GM12878 (cell line): ENCODE measurements at regions not wholly inside any gene's neighbourhood (a gene's known extent, or its start where the extent isn't known, plus 50 kb on each side); places are given as distances from the start of the nearest gene placed in this dataset.

Experiments used
- ATAC-seq: fragments of 200-7000 bp; cut with Tn5 transposase; 3 replicates; pipeline ENCODE4 v1.9.1; 2020; ENCODE audit warnings: mild to moderate bottlenecking, moderate library complexity
- BruUV-seq: library from RNA; stranded (reverse); fragments of 400-500 nt; replicated peaks from 2 replicates; lab custom pipeline; 2021; lab: Mats Ljungman, UMichigan
- CTCF ChIA-PET: fragments of 300-600 bp; sonication (Branson Sonifier 250); formaldehyde crosslinking; extraction: SDS; loops from one replicate; lab custom pipeline; 2021; ENCODE audit warnings: inconsistent platforms; lab: Yijun Ruan, JAX
- POLR2A ChIA-PET: fragments of 350-600 bp; formaldehyde crosslinking; extraction: SDS; loops from one replicate; lab custom pipeline; 2021; ENCODE audit warnings: inconsistent platforms; lab: Charles Lee
- RAD21 ChIA-PET: fragments of 300-600 bp; sonication (Branson Sonifier 250); formaldehyde crosslinking; loops from one replicate; lab custom pipeline; 2023; ENCODE audit warnings: antibody characterized with exemption; ENCODE audit not compliant: unreplicated experiment; lab: Charles Lee
- SMC1A ChIA-PET: fragments of 300-600 bp; sonication (Branson Sonifier 250); formaldehyde crosslinking; loops from one replicate; lab custom pipeline; 2023; ENCODE audit not compliant: unreplicated experiment, uncharacterized antibody; lab: Charles Lee
- DNase-seq: peaks from one replicate; pipeline ENCODE4 v3.0.0-alpha.2; 2011; ENCODE audit warnings: low read depth, low spot score
- FAIRE-seq: peaks from 3 replicates; lab custom pipeline; 2011; peaks lifted over from hg19 to GRCh38; lab: Jason Lieb, UNC
- H2AFZ ChIP-seq: 2 replicates; pipeline ENCODE4 v1.6.0; 2011; ENCODE audit warnings: low read depth, low read length, control low read depth; ENCODE audit not compliant: control insufficient read depth
- H3K27ac ChIP-seq: 2 replicates; pipeline ENCODE4 v1.5.1; 2011; ENCODE audit warnings: control low read depth; ENCODE audit not compliant: control insufficient read depth, insufficient read depth
- H3K27me3 ChIP-seq, 2 experiments: replicated peaks in 1 of 2; 2 replicates each; pipeline versions ENCODE4 v1.6.0 to v1.6.1; 2011; ENCODE audit warnings: low read length in 1 of 2; ENCODE audit not compliant: control insufficient read depth in 2 of 2, insufficient read depth in 2 of 2
- H3K36me3 ChIP-seq, 2 experiments: 2 replicates each; pipeline ENCODE4 v1.5.1; 2011; ENCODE audit warnings: low read length in 1 of 2; ENCODE audit not compliant: control insufficient read depth in 2 of 2, insufficient read depth in 2 of 2
- H3K4me1 ChIP-seq: 2 replicates; pipeline ENCODE4 v1.6.1; 2011; ENCODE audit warnings: mild to moderate bottlenecking, low read length, moderate library complexity, mixed read lengths; ENCODE audit not compliant: control insufficient read depth, insufficient read depth
- H3K4me2 ChIP-seq: 2 replicates; pipeline ENCODE4 v1.6.0; 2011; ENCODE audit warnings: control low read depth; ENCODE audit not compliant: control insufficient read depth, insufficient read depth
- H3K4me3 ChIP-seq: fragments of 200-600 bp; sonication (generic); 2 replicates; pipeline ENCODE4 v1.5.1; 2016
- H3K79me2 ChIP-seq: 2 replicates; pipeline ENCODE4 v1.6.0; 2011; ENCODE audit warnings: low read length; ENCODE audit not compliant: control insufficient read depth, insufficient read depth
- H3K9ac ChIP-seq: 2 replicates; pipeline ENCODE4 v1.8.0; 2011; ENCODE audit warnings: low read length, control low read depth, mixed read lengths; ENCODE audit not compliant: control insufficient read depth, insufficient read depth
- H3K9me3 ChIP-seq: replicated peaks from 3 replicates; pipeline ENCODE4 v1.5.1; 2011; ENCODE audit warnings: mild to moderate bottlenecking, low read length; ENCODE audit not compliant: control insufficient read depth, insufficient read depth
- H4K20me1 ChIP-seq: 2 replicates; pipeline ENCODE4 v1.6.0; 2011; ENCODE audit not compliant: control insufficient read depth, insufficient read depth
- BMI1 ChIP-seq: fragments of 450-650 bp; IDR thresholded peaks from 2 replicates; pipeline ENCODE4 v1.6.1; 2016; ENCODE audit warnings: mild to moderate bottlenecking, moderate library complexity, borderline replicate concordance
- CEBPZ ChIP-seq: fragments of 150-350 bp; IDR thresholded peaks from 2 replicates; pipeline ENCODE4 v1.6.1; 2016; ENCODE audit warnings: low read depth, low read length
- IKZF2 ChIP-seq, 2 experiments: fragments of 450-650 bp; IDR thresholded peaks; 2 replicates each; pipeline ENCODE4 v1.6.1; 2017; ENCODE audit warnings: mild to moderate bottlenecking in 2 of 2, moderate library complexity in 2 of 2
- KAT2A ChIP-seq: conservative IDR thresholded peaks from 2 replicates; pipeline ENCODE4 v1.6.1; 2011; ENCODE audit warnings: low read depth, low read length; ENCODE audit not compliant: control insufficient read depth
- MAX ChIP-seq: IDR thresholded peaks from 2 replicates; pipeline ENCODE4 v1.6.1; 2012; ENCODE audit warnings: low read depth, low read length, improper control_type of control experiment
- NFXL1 ChIP-seq: fragments of 450-650 bp; IDR thresholded peaks from 2 replicates; pipeline ENCODE4 v1.6.1; 2017; ENCODE audit warnings: antibody characterized with exemption, mild to moderate bottlenecking, borderline replicate concordance
- RCOR1 ChIP-seq: conservative IDR thresholded peaks from 2 replicates; pipeline ENCODE4 v1.6.1; 2012; ENCODE audit warnings: low read depth, low read length, improper control_type of control experiment
- SREBF1 ChIP-seq: IDR thresholded peaks from 2 replicates; pipeline ENCODE4 v1.6.1; 2012; ENCODE audit warnings: mild to moderate bottlenecking, low read length
- ZBTB40 ChIP-seq: fragments of 450-650 bp; IDR thresholded peaks from 2 replicates; pipeline ENCODE4 v1.6.1; 2016; ENCODE audit warnings: mild to moderate bottlenecking, moderate library complexity, borderline replicate concordance
- ZNF24 ChIP-seq: fragments of 450-650 bp; IDR thresholded peaks from 2 replicates; pipeline ENCODE4 v1.6.1; 2017; ENCODE audit warnings: antibody characterized with exemption, mild to moderate bottlenecking
- ZNF592 ChIP-seq: fragments of 450-650 bp; IDR thresholded peaks from 2 replicates; pipeline ENCODE4 v1.6.1; 2017; ENCODE audit warnings: mild to moderate bottlenecking, moderate library complexity
- ZZZ3 ChIP-seq: IDR thresholded peaks from 2 replicates; pipeline ENCODE4 v1.6.1; 2011; ENCODE audit warnings: low read depth; ENCODE audit not compliant: control insufficient read depth, insufficient read length
- WGBS: methylation state at CpG from one replicate; pipeline ENCODE4 v1.1.6; 2016; ENCODE audit warnings: low lambda C conversion rate; ENCODE audit not compliant: insufficient replicate concordance, insufficient coverage; ENCODE audit errors: missing lambda C conversion rate; 5-methylcytosine and 5-hydroxymethylcytosine counted together
- in situ Hi-C: fragments of 300-500 bp; cut with MboI; formaldehyde crosslinking; loops from 9 replicates; pipeline ENCODE4 v1.14.3; 2018; ENCODE audit warnings: mixed read lengths
- intact Hi-C: fragments of 100-400 bp; cut with micrococcal nuclease; formaldehyde crosslinking; loops from one replicate; pipeline ENCODE4 v1.14.2; 2022; ENCODE audit not compliant: unreplicated experiment

GRCh38 chr6:141388666-141389065, 744.1 kb upstream of the GJE1 start (continued):
- no peak for TF ChIP-seq ZBTB40
- TF ChIP-seq ZNF24 = no peak
- no peak for TF ChIP-seq SREBF1

- ATAC-seq (no peak), FAIRE-seq (no peak), DNase-seq (no peak)
- in situ Hi-C loops (no loop called here), intact Hi-C loops (no loop called here)
- ChIA-PET CTCF (no interaction called here), RAD21 (no interaction called here), POLR2A (no interaction called here), SMC1A (no interaction called here)
- Histone ChIP-seq H3K9me3 (no peaks in the 10 kb centered on the region), H3K36me3 (no peaks in the 10 kb centered on the region), H3K27me3 (no peaks in the 10 kb centered on the region), H3K27ac (no peak overlapping the region), H3K4me1 (no peaks in the 10 kb centered on the region), H3K4me3 (no peak overlapping the region), H3K4me2 (no peak overlapping the region), H3K9ac (no peak overlapping the region), H3K79me2 (no peaks in the 10 kb centered on the region), H2AFZ (no peak overlapping the region), H4K20me1 (no peaks in the 10 kb centered on the region)
- BruUV-seq = no TSS peak
- 2% methylated on average over 2 of the region's 2 CpGs for WGBS
- TF ChIP-seq RCOR1 (no peak), KAT2A (no peak), MAX (no peak), NFXL1 (no peak), IKZF2 (IDR thresholded peaks at IDR 0.05) (no peak), ZNF592 (no peak), ZZZ3 (no peak), CEBPZ (no peak), BMI1 (no peak)
These were observed 762.3 kb upstream of the GJE1 start for GRCh38 chr6:141370438-141370837.
